Right kidney (tissue), 1 donor: ENCODE measurements at regions not wholly inside any gene's neighbourhood (a gene's known extent, or its start where the extent isn't known, plus 50 kb on each side); places are given as distances from the start of the nearest gene placed in this dataset.

Experiments
- DNase-seq: peaks from one replicate; pipeline ENCODE4 v3.0.0-alpha.2; 2016

DNA sequence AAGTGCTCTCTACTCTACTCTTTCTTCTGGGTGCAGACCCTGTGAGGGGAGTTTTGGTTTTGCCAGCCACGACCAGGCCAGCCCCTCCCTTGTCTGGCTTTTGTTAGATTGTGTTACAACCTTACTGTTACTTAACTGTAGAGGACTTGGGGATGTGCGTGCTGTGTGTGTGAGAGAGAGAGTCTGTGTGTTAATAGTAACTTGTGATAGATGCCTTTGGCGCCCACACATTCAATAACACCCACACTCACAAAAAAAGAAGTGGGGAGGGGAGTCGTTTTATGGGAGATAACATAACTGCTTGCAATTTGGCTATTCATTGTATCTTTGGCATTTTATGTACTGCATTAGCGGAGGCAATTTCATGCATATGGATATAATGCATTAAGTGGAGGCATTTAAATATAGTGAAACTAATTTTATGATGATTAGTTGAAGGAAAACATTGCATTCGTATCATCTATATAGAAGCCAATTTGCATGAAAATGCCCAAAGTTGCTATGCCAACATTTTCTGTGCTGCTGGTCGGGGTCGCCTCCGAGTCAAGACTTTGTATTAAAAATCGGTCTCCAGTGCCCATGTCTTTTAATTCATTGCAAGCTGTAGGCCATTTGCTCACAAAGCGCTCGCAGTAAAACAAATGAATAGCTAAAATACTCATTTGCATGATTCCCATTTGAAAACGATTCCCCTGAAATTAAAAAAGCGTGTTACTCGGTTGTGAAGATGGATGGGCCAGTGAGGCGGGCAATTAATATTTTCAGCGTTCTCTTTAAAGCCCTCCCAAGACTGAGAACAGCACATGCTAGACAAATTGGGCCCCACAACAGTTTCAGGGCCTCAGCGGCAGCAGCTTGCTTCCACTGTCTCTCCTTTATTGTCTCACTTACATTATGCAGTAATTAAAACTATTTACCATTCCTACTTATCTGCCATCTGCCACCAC is 158.5 kb upstream of the SMAD3 start:
- no peak for DNase-seq

DNA sequence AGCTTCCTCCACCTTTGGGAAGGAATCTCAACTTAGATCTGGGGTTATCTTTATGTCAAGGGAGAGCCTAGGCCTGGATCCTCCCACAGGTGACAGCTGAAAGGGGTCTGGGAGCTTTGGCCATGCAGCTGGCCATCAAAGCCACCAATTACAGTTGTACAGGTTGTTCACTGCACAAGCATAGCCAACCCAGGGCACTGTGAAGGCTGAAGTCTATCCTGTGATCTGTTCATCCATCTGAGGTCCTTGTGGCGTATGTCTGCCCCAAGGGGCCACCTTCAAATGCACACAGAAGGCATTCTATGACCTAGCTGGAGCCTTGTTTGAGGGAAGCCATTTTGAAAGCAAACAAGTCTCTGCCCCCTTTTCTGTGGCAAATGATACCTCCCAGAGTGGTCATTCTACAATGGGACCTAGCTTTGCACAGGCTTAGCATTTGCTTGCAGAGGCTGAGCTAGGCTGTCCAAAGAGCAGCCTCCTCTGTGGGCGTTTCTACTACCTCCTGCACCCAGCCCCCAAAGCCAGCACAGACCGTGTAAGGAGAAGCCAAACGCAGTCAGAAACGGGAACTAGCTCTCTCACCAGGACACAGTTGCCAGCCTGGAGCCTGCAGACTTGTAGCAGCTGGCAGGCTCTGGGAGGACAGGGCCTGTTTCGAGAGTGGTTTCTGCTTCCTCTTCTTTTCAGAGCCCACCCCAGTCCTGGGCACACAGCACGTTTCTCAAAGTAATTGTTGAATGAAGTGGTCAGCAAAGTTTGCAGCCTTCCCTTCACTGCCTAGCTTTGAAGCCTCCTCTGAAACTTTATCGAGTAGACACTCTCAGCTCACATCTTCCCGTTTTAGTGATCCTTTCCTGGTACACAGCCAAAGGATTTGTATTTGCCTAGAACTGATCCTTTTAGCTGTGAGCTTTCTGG is 157.3 kb upstream of the SMAD3 start:
- no peak for DNase-seq

- DNase-seq, result no peak
Measured at GRCh38 chr15:66908744-66909095, 156.7 kb upstream of the SMAD3 start.

- no peak for DNase-seq
Measured at GRCh38 chr15:66909381-66909890, 156.0 kb upstream of the SMAD3 start.

DNA sequence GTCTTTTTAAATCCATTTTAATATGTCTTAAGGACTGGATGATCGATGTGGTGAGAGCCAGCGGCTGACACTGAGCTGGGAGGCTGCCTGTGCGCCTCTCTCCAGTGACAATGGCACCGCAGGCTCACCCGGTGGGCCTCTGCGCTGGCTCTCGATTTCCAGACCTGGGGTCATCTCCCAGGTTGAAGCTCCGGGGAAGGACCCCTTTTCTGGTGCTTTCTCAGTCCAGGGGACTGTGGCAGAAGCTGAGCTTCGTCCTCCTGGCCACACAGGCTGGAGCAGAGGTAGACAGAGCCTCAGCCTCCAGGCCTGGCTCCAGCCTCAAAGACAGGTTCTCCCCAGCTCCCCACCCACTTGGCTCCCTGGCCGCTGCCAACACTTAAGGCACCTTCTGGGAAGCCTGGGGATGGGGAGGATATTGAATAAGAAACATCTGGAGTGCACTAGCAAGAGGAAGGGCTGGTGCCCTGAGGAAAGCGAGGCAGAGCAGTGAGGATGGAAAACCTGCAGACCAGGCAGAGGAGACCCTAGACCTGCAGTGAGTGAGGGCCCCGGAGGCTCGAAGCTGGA is 154.2 kb upstream of the SMAD3 start:
- DNase-seq, result no peak

DNA sequence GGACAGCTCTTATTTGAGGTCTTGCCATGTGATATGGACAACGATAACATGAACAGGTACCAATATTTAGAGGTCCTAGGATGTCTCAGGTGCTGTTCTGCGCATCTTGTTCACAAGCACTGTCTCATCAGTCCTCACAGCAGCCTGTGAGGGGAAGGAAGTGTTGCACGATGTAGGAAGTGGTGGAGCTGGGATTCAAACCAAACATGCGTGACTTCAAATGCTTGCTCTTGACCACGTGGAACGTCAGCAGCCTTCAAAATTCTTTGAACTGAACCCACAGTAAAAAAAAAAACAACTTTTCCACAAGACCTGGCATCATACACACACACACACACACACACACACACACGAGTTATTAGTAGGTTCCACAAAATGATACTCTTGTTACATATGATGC is 153.4 kb upstream of the SMAD3 start:
- DNase-seq, result no peak

GRCh38 chr15:66912441-66912840 is 153.0 kb upstream of the SMAD3 start:
- DNase-seq, result no peak

DNA sequence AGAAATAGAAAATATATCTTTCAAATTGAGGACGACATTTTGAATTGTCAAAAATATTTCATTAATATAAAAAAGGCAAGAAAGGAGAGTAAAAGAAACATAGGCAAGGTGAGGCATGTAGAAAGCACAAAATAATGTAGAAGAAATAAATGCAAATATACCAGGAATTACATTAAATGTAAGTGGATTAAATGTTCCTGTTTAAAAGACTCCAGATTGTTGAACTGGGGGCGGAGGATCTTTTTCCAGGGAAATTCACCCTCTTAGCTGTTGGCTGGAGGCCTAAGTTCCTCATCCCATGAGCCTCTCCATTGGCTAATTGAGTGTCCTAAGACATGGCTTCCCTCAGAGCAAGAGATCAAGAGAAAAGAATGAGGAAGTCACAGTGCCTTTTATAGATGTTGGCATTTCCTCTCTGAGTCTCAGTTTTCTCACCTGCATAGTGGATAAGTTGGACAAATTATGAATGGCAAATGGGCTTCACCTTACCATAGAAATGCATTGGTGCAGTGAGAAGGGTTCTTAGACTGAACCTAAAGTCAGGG is 147.4 kb upstream of the SMAD3 start:
- no peak for DNase-seq

DNA sequence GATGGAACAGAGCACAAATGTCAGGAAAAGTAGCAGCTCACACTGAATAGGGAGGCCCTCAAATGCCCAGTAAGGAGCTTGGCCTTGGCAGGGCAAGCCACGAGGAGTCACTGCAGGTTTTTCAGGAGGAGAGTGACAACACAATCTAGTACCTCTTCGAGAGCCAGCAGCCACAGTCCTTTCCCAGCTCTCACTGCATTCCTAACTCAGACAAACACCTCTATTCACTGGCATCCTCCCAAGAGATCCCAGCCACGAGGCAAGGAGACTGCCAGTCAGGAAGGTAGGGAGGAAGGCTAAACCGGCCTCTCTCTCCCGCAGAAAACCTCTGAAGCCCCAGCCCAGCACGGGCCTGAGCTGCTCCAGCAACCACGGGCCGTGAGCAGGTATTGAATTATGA is 146.0 kb upstream of the SMAD3 start:
- no peak for DNase-seq

GRCh38 chr15:66921319-66921915 is 144.0 kb upstream of the SMAD3 start:
- DNase-seq, result no peak

- DNase-seq, result no peak
Measured at GRCh38 chr15:66922608-66923007, 142.8 kb upstream of the SMAD3 start.

GRCh38 chr15:66923438-66923881 is 141.9 kb upstream of the SMAD3 start:
- DNase-seq, result no peak

DNA sequence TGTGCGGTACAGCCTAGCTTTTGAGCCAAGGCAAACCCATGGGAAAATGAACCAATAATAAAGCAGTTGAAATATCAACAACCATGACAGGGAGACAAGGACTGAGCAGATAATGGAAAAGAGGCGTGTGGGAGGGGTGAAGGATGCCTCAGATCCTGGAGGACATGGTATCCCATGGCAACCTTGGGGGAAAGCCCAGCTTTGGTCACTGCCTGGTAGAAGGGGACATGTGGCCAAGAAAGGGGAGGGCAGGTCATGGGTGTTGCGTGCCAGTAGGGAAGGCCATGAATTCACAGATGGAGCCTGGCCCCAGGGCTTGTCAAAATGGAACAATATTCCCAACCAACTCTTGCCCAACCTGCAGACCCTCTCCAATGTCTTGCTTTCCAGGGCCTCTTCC is 140.5 kb upstream of the SMAD3 start:
- no peak for DNase-seq

DNA sequence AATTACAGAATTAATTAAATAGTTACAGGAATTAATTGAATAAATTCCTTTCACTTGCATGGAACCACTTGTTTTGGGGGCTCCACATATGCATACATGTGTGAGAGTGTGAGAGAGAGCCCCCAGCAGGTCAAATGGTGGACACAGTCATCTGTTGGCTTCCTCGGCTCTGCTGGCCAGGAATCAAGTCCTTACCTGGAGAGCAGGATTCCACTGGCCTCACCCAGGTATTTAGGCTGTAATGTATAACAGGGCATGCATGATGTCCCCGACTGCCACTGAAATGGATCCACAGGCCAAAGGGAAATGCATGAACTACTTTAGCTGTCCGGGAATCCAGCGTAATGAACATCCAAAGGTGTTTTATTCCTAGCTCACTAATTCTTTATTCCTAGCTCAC is 139.7 kb upstream of the SMAD3 start:
- DNase-seq, result no peak

- no peak for DNase-seq
Measured at GRCh38 chr15:66927201-66928077, 138.0 kb upstream of the SMAD3 start.

DNA sequence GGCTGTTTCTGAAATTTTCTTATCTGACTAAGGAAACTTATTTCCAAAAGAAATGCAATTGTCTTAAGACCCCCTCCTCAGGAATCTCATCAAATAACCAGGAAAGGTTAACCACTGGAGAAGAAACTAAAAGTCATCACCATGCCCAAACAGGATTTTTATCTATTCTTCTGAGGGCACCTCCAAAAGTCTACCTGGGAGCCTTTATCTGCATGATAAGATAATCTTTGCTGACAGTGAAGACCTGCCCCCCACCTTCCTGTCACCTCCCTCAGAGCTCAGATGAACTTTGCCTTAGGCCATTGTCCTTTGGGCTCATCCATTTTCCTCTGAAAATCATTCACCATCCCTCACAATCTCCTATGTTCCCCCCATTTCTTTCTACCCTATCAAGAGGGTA is 137.3 kb upstream of the SMAD3 start:
- no peak for DNase-seq

- no peak for DNase-seq
Measured at GRCh38 chr15:66928784-66929183, 136.6 kb upstream of the SMAD3 start.

GRCh38 chr15:66929843-66930402 is 135.5 kb upstream of the SMAD3 start:
- no peak for DNase-seq

DNA sequence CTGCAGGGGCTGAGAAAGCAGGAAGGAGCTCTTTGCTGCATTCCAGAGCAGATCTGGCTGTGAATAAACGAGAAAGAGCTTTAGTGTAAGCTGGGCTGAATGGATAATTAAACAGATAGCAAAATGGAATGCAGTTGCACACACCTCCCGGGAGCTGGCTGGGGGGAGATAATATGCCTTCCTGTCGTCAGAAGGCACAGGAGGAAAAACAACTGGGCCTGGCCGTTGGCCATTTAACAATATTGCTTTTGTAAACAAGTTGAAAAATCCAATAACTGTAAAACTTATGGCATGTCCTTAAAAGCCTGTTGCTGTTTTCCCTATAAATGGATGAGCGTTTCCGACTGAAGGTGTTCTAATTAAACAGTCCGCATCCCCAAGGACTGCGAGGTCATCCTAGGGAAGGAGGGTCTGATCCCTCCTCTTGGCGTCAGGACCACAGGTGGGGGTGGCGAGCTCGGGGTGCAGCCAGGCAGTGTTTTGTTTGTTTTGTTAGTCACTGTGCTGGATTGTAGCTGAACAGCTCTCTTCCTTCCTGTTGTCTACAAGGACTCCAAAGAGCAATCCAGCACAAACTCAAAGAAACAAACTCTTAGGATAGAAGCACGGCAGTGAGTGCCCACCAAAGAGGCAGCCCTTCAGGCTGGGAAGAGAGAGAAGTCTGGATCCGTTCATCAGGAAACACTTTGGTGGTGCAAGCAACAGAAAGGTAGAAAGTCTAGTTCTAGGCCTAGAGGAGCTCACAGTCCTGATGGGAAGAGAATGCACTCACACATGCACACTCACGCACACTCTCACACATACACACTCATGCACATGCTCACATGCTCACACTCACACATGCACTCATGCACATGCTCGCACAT is 133.4 kb upstream of the SMAD3 start:
- peak; percentile 56 for DNase-seq

DNA sequence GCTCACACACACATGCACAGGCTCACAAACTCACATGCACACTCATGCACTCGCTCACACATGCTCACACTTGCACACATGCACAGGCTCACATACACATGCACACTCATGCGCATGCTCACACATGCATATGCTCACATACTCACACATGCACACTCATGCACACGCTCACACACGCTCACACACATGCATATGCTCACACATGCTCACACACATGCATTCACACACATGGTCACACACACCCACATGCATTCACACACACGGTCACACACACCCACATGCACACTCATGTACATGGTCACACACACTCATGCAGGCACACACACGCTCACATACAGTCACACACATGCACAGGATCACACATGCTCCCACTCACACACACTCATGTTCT is 132.8 kb upstream of the SMAD3 start:
- DNase-seq, result no peak
